NCI-H748 (cell line): ENCODE measurements at regions not wholly inside any gene's neighbourhood (a gene's known extent, or its start where the extent isn't known, plus 50 kb on each side); places are given as distances from the start of the nearest gene placed in this dataset.
A peak's percentile ranks its signal among the peaks of the same experiment; 100 is the strongest.

Experiments used
- DNase-seq: peaks from one replicate; lab custom pipeline; 2025; ENCODE audit not compliant: unreplicated experiment; lab: John Stamatoyannopoulos, UW

DNA sequence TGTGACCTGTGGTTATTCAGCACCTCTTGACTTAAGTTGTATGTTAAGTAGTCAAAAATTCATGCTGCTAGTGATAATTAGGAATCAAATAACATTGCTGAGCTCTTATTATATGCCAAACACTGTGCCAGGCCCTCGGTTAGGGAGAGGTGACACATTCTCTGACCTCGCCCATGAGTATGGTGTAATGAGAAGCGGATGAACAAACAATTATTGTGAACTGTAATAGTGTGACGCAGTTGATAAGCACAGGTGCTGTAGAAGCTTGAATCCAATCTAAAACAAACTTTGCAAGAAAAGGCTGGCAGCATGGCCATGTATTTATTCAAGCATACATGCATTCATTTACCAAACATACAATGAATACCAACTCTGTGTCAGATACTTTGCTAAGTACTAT, 303.5 kb upstream of the HS3ST1 start:
- DNase-seq, result peak; percentile 89

DNA sequence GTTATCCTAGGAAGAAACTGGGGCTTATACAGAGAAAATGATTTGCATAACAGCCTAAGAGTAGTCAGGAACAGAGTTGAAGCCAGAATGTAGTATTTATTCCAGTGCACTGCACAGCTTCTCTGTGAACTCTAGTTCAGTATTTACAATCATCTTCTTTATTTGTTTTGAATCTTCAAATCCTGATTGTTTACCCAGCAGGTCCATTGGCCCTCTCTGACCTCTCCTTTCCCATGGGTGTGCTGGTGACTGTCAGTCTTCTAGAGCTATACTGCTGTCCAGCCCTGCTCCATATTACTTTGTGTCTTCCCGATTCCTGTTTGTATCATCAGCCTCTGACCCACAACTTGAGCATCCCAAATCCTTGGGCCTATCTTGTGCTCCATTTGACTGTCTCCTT, 301.9 kb upstream of the HS3ST1 start:
- DNase-seq, result peak; percentile 6

DNA sequence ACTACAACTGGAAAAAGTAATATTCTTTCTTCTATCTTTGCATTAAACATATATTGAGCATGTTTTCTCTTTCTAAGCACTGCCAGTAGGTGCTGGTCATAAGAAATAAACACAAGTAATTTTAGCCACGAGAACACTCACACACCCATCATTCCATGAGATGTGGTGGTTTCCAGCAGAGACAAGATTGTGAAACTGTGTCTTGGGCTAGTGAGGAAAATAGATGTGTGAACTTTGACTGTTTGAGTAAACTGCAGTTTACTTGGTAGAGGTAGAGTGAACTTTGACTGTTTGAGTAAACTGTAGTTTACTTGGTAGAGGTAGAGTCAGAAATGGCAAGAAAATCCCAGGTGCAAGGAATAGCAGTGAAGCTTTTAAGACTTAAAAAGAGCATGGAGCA, 300.9 kb upstream of the HS3ST1 start:
- DNase-seq, result no peak

DNA sequence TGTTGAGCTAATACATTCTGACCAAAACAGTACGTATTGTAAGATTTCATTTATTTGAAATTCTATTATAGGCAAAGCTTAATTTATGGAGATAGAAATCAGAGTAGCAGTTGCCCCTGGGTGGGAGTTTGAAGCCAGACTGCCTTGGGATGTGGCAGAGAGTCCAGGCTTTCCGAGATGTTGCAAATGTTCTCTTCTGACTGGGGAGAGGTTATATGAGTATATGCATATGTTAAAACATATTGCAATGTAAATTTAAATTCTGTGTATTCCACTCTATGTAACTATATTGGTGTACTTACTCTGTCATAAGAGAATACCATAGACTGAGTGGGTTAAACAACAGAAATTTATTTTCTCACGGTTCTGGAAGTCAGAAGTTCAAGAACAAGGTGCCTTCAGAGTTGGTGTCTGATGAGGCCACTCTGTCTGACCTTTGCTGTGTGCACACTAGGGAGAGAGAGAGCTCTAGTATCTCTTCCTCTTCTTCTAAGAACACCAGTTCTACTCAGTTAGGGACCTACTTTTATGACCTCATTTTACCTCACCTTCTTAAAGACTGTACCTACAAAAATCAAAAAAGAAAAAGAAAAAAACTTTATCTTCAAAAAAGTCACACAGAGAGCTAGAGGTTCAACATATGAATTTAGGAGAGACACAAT, 299.3 kb upstream of the HS3ST1 start:
- DNase-seq, result no peak

DNA sequence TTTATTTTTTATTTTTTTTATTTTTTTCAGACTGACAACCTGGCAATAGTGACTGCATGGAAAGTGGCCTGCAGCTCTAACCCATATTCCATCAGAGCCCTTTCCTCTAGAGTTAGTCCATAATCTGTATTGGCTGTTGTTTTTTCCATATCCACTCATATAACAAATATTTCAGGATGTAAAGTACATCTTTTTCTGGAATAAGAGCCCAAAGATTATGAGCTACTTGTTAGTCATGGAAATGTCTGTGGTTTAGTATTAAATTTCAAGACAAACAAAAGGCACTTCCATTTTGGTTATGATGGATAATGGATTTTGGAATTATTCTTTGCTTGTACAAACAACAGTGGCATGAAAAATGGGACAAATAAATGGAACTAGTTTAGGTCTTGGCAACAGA, 296.0 kb upstream of the HS3ST1 start:
- DNase-seq, result no peak

DNA sequence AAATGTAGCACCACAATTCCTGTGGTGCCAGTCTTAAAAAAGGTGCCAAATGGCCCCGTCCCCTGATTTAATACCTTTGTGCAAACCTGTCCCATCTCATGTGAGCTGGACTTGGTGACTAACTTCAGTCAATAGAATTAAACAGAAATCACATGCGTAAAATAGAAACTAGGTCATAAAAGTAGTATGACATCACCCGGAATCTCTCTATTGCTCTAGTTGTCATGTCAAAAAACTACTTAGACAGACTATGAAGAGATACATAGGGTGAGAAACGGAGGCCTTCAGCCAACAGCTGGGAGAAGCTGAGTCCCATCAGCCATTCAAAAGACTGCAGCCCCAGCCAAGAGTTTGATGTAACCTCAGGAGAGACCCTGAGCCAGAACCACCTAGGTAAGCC, 293.5 kb upstream of the HS3ST1 start:
- DNase-seq, result no peak

DNA sequence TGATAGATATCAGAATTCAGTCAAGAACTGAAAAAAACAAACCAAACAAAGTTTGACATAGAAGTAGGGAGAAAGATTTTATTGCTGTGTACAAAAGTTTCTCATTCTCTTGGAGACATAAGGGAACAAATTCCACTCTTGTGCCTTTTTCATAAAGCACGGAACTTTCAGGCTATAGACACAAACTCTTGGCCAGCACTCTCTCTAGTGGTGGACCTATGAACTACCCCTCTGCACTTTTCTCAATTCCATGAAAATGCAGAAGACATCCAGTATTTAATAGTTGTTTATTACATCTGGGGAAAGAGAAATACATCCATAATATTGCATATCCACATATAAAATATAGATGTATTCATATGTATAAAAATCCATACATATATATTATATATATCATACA, 291.6 kb upstream of the HS3ST1 start:
- peak; percentile 50 for DNase-seq

DNA sequence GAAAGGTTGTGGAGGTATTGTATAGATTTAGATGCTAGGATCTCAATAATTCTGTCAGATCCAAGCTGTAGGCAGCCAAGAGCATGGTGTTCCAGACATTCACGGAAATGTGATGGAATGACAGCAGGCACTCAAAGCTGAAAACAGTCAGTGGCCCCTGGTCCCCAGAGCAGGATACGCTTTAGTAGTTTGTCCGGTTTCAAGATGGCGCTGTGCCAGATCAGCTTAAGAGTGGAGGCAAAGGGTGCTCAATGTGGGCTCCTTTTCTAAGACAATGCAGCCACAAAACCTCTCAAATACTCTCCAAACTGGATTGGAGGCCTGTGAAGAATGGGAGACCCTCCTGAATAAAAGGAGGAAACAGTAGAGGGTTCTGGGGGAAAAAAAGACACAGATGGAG, 291.2 kb upstream of the HS3ST1 start:
- no peak for DNase-seq

DNA sequence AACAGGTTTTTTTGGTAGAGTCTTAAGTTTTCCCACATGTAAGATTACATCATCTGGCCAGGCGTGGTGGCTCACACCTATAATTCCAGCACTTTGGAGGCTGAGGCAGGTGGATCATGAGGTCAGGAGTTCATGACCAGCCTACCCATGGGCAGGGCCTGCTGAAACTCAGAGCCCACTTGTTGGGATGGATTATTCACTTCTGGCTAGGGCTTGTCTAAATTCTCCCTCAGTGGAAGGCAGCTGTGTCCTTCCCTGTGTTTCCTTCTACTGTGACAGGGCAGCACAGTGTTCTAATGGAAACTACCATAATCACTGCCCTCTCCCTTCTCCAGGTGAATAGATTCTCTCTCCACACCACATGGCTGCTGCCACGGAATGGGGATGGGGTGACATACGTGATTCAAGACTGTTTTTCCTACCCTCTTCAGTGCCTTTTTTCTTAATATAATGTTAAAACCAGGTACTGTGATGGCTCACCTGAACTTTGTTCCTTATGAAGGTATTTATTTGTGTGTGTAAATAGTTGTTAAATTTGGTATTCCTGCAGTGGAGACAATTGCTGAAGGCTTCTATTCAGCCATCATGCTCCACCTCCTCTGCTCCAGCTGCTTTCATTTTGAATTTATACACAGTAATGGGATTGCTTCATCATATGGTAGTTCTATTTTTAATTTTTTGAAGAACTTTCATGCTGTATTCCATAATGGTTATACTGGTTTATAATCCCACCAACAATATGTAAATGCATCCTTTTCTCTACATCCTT, 287.2 kb upstream of the HS3ST1 start:
- DNase-seq, result no peak

DNA sequence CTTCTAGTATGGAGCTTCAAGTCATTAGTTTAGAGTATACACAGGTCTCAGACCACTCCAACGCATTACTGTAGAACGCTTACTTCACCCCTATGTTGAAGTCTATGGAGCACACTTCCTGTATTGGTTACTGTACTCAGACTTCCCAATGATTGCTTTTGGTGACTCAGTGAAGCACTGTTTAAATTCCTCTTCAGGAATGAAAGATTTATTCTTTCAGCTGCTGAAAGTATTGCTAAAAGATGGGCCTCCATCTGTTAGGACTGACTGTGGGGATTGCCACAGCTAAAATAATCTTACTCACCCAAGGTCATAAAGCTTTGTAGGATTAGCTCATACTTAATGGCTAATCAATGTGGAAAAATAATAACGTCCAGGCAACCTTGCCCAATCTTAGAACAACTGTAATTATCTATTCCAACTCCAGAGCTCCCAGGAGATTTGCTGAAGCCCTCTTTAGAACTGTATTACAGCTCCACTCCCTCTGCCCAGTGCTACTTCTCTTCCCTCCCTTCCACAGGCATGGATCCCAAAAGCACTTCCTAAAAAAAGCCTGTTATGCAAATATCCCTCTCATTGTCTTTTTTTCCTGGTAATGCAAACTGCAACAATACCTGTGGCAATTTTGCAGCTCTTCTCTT, 281.9 kb upstream of the HS3ST1 start:
- peak; percentile 69 for DNase-seq

DNA sequence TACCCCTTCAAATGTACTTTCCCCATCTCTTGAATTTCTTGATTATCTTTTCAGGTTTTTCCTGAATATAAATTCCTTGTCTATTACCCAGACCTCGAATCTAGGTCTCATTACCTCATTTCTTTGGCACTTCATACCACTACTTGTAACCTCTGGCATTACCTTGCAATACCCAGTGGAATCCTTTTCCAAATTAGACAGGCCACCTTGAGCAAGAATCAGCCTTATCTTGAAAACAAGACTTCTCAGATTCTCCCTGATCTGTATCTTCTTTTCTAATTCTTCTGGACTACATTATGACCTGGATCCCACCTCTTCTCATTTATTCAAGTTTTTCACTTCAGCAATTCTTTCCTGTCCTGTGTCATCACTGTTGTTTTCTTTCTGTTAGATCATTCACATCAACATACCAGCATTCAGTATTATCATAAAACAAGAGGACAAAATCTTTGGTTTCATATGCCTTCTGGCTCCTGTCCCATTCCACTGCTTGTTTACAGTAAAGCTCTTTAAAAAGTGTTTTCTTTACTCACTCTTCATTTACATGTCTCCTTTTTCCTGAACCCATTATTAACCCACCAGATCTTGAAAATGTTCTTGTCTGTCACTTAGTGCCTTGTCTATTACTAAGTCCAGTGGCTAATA, 275.6 kb upstream of the HS3ST1 start:
- DNase-seq, result no peak

DNA sequence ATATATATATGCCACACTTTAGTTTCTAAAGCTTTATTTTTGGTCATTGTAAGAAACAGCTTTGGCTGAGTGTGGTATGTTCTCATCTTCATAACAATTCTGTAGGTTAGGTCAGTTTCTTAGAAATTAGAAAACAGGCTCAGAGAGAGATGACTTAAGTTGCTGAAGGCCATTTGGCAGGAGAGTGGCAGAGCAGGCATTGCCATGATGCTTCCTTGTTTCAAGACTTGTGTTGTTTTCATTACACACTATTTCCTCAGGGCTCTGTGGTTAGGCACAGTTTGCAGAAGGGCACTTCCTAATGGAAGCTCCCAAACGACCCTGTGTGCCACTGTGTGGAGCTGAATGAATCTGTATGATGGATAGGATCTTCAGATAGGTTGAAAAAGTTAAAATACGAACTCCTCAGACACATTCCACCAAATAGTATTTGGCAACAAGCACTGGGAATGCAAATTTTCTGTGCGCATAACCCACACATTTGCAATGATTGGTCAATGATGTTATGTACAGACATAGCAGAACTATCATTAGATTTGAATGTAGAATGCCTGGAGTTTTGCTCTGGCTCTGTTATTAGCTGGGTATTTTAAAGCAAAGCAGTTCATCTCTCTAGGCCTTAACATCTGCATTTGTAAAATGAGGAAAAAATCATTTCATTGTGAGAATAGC, 274.3 kb upstream of the HS3ST1 start:
- DNase-seq, result no peak

DNA sequence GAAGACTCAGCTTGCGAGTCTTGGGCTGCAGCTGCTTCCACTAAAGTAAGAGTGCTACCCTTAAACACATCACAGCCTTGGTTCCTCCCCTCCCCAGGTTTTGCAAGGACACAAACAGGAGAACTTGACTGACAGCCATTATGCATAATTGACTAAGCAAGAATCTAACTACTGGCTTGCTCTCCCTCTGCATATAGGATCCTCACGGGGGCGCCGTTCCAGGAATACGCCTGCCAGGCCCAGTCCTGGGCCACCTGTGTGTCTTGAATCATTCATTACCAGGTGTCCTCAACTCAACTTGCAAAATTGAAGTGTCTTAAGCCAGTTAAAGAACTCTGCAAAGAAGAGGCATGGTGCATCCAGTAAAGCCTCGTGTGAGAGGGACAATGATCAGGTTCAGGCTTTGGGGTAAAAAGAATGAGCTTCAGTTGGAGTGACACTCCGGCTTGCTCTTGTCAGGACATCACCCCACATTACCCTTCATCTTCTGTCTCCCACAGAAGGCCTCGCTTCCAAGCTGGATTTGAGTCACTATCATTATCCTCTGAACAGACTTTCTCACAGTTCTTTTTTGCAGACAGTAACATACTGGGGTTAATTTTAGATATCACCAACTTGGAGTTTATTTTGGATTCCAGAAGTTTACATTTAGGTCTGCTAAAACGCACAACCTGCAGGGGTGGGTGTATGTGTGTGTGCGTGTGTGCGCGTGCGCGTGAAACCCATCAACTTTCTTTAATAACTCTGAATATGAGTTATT, 273.5 kb upstream of the HS3ST1 start:
- DNase-seq, result no peak

DNA sequence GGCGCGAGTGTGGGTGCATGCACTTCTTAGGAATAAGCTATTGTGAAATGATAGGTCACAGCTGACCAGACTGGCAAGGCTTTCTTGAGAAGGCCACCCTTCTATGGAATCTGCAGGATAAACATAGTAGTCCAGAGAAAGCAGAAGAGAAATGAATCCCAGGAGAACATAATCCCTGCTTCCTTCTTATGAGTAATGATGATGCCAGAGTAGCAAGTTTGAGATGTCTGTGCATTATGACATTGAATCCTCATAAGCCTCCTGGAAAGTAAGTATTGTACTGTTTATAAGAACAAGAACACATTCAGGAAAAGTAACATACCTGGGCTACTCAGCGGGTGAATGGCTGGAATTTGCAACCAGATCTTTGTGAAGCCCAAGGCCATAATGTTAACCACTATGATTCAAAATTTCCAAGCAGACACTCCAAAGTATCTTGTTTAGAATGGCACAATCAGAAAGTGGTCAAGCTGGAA, 272.1 kb upstream of the HS3ST1 start:
- no peak for DNase-seq

DNA sequence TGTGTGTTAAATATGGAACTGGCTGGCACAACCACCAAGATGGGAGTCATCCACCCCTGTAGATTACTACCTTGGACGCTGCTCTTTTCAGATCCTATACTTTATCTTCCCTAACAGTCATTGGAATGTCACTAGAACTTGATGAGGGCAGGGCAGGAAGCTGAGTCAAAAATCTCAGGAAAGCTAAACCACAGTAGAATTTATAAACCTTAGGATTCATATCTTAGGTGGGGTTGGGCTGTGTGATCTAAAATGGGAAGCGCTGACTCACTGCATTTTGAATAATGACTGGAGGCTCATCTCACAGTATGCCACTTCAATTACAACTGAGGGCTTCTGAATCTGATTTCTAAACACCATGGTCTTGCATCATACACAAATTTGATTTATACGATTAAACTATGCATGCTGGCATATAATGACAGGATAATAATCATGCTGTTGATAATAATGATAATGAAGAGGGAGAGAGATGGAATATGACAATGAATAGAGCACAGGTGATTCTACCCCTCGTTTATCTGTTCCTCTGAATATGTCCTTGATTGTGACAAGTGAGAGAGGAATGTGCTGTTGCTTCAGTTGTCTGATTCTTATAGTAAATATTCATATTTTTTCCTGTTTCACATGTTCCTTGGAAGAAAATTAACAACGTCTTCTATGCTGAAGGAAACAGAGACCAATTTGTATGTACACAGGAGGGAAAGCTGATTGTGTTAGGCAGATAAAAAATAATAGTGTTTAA, 270.3 kb upstream of the HS3ST1 start:
- no peak for DNase-seq

DNA sequence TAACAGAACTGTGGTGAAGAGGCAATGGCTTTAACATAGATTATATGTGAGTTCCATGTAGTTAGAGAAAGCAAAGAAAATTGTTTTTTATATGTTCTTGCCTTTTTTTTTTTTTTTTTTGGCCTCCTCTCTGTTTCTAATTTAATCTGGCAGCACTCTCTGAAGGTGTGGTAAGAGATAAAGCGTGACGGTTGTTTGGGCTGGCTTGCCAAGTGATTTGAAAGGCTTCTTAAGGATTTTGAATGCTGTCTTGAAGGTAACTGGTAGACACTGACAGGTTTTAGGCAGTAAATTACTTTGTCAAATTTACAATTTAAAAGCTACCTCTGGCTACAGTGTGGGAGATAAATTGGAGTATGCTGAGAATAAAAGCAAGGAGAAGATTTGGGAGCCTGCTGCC, 269.3 kb upstream of the HS3ST1 start:
- DNase-seq, result no peak

DNA sequence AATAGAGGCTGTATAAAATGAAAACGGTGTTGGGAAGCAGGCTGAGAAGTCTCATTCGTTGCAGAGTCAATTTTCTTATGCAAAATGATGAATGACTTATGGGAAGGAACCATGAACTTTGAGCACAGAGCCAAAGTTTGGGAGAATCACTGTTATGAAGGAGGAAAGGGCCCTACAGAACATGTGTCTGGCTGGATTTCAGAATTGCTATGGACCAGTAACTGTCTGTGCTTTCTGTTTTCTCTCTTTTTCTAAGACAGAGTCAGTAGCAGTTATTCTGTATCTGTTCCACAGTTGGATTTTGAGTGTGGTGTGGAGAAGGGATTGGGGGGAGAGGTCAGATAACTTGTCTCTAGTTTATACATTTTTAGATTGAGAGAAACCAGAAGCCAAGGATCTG, 265.0 kb upstream of the HS3ST1 start:
- DNase-seq, result no peak

DNA sequence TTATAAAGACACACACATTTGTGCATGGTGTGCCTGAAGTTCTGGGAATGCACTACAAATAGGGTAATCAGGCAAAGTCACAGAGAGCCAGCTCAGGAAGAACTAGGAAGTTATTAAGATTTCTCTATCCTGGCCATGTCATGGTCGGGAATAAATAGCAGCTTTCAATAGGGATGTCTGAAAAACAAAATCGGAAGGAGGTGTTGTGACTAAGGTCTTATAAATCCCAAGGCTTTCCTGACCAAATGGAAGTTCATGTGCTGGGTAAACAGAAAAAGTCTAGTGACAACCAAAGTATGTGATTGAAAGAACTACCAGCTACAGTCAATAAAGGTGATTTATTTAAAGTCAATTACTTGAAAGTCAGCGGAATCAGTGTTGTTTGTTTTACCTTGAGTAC, 262.5 kb upstream of the HS3ST1 start:
- no peak for DNase-seq

DNA sequence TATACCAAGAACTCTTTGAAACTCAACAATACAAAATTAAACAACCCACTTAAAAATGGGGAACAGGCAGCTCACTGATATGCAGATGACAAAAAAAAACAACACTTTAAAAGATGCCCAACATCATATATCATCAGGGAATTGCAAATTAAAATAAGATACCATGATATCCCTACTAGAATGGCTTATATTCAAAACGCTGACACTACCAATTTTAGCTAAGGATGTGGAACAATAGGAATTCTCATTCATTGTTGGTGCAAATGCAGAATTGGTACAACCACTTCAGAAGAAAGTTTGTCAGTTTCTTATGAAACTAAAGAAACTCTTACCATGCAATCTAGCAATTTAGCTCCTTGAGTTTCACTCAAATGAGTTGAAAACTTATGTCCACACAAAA, 259.0 kb upstream of the HS3ST1 start:
- no peak for DNase-seq

DNA sequence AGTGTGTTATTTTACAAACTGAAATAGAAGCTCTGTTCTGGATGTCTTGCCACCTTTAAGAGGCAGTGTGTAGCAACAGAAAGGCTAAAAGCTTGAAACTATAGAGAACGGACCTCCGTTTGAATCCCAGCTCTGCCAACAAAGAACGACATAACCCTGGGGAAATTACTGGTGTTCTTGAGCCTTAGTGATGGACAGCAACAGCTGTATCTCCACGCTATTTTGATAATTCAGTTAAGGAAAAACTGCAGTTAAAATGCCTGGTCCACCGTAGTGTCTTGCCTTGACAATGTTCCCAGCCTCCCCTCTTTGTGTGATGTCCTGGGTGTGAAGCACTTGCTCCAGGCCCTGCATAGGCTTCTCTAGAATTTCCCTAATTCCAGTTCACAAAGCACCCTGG, 256.8 kb upstream of the HS3ST1 start:
- DNase-seq, result no peak
